HG02981 (cell line): ENCODE measurements at regions not wholly inside any gene's neighbourhood (a gene's known extent, or its start where the extent isn't known, plus 50 kb on each side); places are given as distances from the start of the nearest gene placed in this dataset.

ENCODE experiments used
- ATAC-seq: cut with Tn5 transposase; IDR thresholded peaks from one replicate; pipeline ENCODE4 v1.9.1; 2021; ENCODE audit warnings: mild to moderate bottlenecking, moderate library complexity; ENCODE audit not compliant: unreplicated experiment

DNA sequence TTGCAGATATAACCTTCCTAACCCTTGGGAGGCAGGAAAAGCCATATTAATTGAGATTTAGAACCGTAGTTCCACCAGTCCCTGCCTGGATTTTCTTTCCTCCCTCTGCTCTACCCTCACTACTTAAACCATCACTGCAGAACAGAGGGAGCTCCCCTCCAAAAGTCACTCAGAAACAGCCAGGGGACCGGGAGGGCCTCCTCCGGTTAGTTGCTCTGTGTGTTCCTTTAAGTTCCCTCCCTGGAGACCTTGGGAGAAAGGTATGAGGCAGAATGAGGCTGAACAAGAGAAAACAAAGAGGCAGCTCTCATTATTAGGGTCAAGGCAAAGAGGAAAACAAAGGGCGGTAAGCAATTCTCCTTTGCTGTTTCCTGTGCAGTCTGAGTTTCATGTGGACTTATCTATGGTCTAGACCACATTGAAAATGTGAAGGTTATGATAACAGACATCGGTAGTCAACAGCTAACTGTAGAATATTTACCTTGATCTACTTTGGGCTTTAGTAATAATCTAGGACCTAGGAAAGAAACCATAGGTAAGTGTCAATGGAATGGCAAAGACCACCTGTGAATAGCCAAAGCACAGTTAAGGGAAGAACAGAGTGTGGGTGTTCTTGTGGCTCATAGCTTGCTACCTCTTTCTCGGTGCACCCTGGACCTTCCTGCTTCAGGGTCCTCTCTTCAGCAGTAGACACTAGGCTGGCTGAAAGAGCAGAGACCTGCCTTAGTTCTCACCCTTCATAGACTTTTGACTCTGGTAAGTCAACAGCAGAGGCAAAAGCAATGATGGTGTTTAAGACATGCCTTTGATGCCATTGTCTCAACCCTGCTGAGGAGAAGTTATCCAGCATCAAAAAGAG is 250.9 kb upstream of the CITED2 start:
- no peak for ATAC-seq

DNA sequence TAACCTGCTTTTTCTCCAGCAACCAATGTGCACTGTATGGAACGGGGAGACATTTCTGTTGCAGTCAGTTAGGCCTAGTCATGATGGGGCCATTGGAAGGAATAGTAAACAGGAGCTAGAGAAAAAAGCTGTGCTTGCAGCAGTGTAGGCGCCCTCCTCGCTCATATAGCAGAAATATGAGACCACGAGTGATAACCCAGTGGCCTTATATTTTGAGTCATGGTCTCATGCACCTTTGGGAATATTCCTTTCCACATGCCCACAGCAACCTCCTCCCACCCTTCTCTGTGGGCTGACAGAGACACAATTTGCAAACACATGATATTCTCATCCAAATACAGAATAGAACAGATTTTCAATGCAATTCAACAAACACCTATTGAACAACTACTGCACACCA is 248.9 kb upstream of the CITED2 start:
- ATAC-seq: no peak

- no peak for ATAC-seq
These were observed 239.0 kb upstream of the CITED2 start for GRCh38 chr6:139613496-139613895.

- ATAC-seq: no peak
These were observed 237.7 kb upstream of the CITED2 start for GRCh38 chr6:139612135-139612465.

- no peak for ATAC-seq
These were observed 237.1 kb upstream of the CITED2 start for GRCh38 chr6:139611327-139612134.

GRCh38 chr6:139608466-139609261 is 234.2 kb upstream of the CITED2 start:
- no peak for ATAC-seq

GRCh38 chr6:139605350-139605749 is 230.9 kb upstream of the CITED2 start:
- no peak for ATAC-seq

DNA sequence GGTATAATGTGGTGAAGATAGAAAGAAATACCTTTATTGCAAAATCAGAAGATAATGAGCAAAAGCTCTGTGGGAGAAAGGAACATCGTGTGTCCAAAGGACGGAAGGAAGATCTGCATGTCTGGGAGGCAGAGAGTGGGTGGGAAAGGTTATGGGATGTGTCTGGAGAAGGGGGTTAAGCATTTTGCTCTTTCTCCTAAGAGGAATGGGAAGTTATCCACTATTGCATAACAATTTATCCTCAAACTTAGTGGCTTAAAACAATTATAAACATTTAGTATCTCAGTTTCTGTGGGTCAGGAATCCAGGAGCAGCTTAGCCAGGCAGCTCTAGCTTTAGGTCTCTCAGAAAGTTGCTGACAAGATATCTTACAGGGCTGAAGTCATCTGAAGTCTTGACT is 229.1 kb upstream of the CITED2 start:
- ATAC-seq: no peak

GRCh38 chr6:139602577-139602976 is 228.1 kb upstream of the CITED2 start:
- ATAC-seq: no peak

- ATAC-seq: peak; percentile 96
These were observed 226.5 kb upstream of the CITED2 start for GRCh38 chr6:139600919-139601475.

DNA sequence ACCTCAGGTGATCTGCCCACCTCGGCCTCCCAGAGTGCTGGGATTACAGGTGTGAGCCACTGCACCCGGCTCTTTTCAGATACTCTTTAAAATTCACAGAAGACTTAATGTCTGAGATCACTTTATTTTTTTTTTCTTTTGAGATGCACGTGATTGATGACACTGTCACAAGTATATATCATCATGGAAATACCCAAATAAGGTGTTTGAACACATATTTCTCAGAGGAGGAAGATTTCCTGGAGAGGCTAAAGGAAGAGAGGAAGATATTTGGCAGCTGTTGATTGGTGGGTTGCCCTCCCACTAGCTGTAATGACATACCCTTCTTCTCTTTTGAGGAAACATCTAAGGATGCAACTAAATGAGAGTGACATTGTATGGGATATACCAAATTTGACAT is 225.9 kb upstream of the CITED2 start:
- ATAC-seq: no peak

- ATAC-seq: no peak
These were observed 223.6 kb upstream of the CITED2 start for GRCh38 chr6:139597771-139598755.

- no peak for ATAC-seq
These were observed 222.8 kb upstream of the CITED2 start for GRCh38 chr6:139597087-139597763.

DNA sequence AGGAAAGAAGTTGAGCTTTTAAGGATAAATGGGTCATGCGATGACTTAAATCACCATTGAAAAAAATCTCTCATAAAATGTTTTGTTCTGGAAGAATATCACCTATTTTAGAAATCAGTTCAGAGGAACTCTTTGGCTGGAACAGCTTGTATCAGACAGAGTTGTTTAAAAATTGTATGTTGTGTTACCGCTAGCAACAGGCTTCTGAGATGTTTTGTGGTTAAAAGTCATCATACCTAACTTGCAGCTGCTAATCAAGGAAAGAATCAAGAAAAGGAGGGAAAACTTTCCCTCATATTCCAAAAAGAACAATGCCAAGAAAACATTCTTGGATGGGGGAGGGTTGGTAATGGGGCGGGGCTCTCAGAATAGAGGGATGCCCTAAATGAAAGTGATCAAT is 220.7 kb upstream of the CITED2 start:
- no peak for ATAC-seq

DNA sequence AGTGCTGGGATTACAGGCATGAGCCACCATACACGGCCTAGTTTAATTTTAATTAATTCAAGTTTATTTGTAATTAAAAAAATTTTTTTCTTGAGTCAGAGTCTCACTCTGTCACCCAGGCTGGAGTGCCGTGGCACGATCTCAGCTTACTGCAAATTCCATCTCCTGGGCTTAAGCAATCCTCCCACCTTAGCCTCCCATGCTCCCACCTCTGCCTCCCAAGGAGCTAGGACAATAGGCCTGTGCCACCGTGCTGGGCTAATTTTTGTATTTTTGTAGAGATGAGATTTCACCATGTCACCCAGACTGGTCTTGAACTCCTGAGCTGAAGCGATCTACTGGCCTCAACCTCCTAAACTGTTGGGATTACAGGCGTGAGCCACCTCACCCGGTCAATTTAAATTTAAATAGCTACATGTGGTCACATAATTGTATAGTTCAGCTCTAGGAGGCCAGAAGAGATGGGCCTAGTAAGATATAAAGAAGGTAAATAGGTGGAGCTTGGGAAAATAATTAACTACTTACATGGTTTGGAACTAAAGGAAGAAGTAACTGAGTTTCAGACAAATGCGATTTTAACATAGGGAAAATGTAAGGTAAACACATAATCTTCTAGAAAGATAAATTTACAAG is 220.0 kb upstream of the CITED2 start:
- ATAC-seq: no peak

DNA sequence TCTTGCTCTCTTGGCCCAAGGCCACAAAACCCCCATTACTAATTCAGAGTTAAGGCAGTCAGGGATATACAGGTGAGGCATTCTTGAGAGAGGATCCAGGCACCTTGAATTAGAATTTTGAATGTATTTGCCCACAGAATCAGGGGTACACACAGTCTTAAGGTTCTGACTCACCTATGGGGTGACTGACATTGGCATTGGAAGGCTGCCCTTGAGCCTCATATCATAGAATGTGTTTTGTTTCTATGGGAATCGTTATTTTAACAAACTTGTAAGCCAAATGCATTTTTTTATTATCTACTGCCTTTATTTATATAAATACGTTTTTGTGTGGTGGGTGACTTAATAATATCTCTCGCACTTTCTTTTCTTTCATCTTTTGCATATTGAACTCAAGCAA is 218.6 kb upstream of the CITED2 start:
- no peak for ATAC-seq

DNA sequence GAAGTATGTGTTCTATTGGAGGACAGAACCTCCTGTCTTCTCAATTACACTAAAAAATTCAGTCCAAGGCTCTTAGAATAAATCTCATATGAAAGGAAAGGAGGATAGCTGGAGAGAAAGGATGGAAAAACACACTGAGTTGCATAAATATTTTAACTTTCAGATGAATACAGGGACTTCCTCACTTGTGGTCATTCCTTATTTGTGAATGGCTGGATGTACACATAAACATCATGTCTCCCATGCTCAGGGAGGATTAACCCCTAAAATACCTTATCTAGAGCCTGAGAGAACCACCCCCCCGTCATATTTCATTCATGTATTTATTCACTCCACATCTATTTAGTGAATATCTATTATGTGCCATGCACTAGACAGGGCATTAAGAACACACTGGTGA is 217.6 kb upstream of the CITED2 start:
- ATAC-seq: no peak

DNA sequence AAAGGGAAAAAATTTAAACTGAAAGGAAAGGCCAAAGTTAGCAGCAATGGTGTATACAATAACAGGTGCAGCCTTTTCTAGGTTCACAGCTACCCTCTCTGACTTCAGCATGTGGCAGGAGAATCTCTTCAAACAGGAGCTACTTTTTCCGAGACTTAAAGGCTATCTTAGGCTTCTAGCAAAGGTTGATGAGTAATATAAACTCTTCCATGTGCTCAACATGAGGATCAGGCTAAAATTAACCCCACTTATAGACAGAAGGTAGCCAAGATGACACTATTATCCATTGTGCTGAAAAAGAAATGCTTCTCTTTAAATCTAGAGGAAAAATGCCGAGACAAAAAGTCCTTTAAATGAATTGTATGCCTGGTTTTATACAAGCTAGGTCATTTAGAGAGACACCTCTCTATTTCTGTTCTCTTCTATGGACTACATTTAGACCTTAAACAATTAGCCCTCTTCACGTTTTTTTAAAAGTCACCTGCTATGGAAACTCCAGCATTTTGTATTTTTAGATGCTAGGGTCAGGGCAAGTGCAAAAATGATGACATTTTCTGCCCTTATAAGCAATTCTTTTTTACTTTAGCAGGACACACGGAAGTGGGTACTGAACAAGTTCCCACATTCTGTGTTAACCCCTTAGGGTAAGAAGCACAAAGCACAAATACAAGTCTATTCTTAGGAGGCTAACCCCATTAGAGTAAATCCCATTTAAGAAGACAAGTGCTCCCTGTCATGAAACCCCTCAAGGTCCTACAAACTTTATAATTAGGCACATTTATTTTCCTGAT is 216.8 kb upstream of the CITED2 start:
- ATAC-seq: no peak
